ENCODE measurements at regions not wholly inside any gene's neighbourhood (a gene's known extent, or its start where the extent isn't known, plus 50 kb on each side); places are given as distances from the start of the nearest gene placed in this dataset.

DNA sequence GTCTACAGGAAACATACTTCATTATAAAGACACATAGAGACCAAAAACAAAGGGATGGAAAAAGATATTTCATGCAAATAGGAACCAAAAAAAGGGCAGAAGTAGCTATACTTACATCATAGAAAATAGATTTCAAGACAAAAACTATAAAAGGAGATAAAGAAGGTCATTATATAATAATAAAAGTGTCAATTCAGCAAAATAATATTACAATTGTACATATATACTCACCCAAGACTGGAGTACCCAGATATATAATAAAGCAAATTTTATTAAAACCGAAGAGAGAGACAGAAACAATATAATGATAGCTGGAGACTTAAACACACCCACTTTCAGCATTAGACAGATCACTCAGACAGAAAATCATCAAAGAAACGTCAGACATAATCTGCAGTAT is 546.3 kb downstream of the PRDM9 start:
- no peaks in the 10 kb centered on the region for H3K4me1 Mint-ChIP-seq
- ATAC-seq, result no peak
- no peak overlapping the region for H3K27ac Mint-ChIP-seq
- peaks cover 2 to 60% (median 19%) of the 10 kb centered on the region in 9 donors for H3K9me3 Mint-ChIP-seq
- no peaks in the 10 kb centered on the region for H3K27me3 Mint-ChIP-seq
- POLR2A ChIA-PET, result no interaction called here
- peaks cover 0 to 13% (median 0%) of the 10 kb centered on the region in 3 donors for H3K36me3 Mint-ChIP-seq
- H3K4me3 Mint-ChIP-seq, result no peak overlapping the region
- DNase-seq, result no peak

DNA sequence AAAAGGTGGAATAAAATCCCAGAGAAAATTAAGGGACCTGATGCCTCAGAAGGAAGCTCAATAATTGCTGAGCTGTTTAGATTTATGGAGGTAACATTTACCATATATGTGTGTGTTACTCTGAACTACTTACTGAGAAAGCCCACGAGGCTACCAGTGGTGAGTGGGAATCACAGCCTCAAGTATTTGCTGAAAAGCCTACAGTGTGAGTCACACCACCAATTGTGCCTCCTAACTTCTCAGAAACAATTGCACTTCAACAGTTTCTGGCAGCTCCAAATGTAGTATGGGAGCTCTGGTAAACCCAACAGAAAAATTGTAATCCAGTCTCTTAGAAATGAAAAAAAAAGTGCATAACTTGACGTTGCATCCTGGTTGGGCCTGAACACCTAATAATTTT is 551.6 kb downstream of the PRDM9 start:
- POLR2A ChIA-PET, result no interaction called here
- DNase-seq, result no peak
- ATAC-seq, result no peak
- Mint-ChIP-seq H3K4me1 (no peaks in the 10 kb centered on the region), H3K27ac (no peak overlapping the region), H3K4me3 (no peak overlapping the region), H3K27me3 (no peaks in the 10 kb centered on the region), H3K36me3 (no peaks in the 10 kb centered on the region), H3K9me3 (peaks cover 0 to 30% (median 10%) of the 10 kb centered on the region in 9 donors)

DNA sequence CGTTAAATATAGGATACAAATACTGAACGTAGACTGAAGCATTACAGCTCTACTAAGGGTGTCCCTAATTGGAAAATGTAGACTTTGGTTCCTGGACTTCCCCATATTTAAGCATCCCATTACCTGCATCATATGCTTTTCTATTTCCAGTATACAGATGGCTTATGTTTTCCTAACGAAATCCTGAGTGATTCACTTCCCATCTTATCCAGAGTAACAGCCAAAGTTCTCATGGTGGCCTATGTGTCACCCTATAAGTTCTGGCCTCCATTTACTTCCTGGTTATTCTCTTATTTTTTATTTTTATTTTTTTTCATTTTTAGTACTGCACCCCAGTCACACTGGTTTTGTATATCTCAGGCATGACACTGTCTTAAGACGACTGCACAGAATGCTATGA is 552.3 kb downstream of the PRDM9 start:
- POLR2A ChIA-PET, result no interaction called here
- Mint-ChIP-seq H3K27ac (no peak overlapping the region), H3K36me3 (no peaks in the 10 kb centered on the region), H3K27me3 (no peaks in the 10 kb centered on the region), H3K9me3 (peaks cover 2 to 28% (median 10%) of the 10 kb centered on the region in 9 donors), H3K4me1 (no peaks in the 10 kb centered on the region), H3K4me3 (no peak overlapping the region)
- DNase-seq (no peak), ATAC-seq (no peak)

DNA sequence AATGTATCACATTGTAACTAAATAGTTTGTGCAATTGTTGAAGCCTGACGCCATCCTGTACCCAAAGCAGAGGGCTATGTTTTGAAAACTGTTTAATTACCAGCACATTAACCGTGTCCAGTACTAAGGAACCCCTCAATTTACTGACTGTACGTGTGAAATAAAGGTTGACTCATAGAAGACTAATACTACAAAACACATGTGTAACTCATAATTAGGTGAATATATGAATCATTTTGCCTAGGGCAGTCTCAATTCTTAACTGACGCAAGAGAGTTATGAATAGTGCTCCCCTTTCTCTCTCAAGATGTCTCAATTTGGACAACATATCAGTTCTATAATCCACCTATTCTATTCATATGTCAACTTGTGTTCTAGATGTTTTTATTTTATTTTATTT is 558.4 kb downstream of the PRDM9 start:
- POLR2A ChIA-PET, result no interaction called here
- DNase-seq, result no peak
- H3K27me3 Mint-ChIP-seq, result no peaks in the 10 kb centered on the region
- no peaks in the 10 kb centered on the region for H3K36me3 Mint-ChIP-seq
- no peak overlapping the region for H3K4me3 Mint-ChIP-seq
- H3K9me3 Mint-ChIP-seq, result peaks cover 0 to 44% (median 11%) of the 10 kb centered on the region in 9 donors
- H3K4me1 Mint-ChIP-seq, result no peaks in the 10 kb centered on the region
- no peak overlapping the region for H3K27ac Mint-ChIP-seq
- no peak for ATAC-seq

DNA sequence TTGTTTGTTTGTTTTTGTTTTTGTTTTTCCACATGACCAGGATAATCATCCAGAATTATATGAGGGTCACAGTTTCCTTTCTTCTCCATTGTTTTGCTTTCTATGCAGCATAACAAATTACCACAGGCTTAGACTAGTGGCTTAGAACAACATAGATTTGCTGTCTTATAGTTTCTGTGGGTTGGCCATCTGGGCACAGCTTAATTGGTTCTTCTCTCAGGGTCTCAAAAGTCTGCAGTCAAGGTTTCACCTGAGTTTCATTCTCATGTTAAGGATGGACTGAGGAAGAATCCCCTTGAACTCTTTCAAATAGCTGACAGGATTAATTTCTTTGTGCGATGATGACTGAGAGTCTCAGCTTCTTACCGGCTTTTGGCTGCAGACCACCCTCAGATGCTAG is 559.8 kb downstream of the PRDM9 start:
- POLR2A ChIA-PET, result no interaction called here
- peaks cover 0 to 36% (median 11%) of the 10 kb centered on the region in 9 donors for H3K9me3 Mint-ChIP-seq
- DNase-seq (no peak), ATAC-seq (no peak)
- no peaks in the 10 kb centered on the region for H3K4me1 Mint-ChIP-seq
- H3K36me3 Mint-ChIP-seq, result no peaks in the 10 kb centered on the region
- H3K27me3 Mint-ChIP-seq, result no peaks in the 10 kb centered on the region
- no peak overlapping the region for H3K4me3 Mint-ChIP-seq
- no peak overlapping the region for H3K27ac Mint-ChIP-seq

DNA sequence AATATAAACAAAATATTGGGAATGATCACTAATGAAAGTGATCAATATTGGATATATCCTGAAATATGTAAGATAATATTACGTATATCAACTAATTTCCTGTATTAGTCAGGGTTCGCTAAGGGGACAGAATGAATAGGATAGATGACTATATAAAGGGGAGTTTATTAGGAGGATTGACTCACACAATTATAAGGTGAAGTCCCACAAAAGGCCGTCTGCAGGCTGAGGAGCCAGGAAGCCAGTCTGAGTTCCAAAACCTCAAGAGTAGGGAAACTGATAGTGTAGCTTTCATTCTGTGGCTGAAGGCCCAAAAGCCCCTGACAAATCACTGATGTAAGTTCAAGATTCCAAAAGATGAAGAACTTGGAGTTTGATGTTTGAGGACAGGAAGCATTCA is 561.1 kb downstream of the PRDM9 start:
- no peak overlapping the region for H3K4me3 Mint-ChIP-seq
- H3K27me3 Mint-ChIP-seq, result no peaks in the 10 kb centered on the region
- DNase-seq (no peak), ATAC-seq (no peak)
- POLR2A ChIA-PET, result no interaction called here
- no peak overlapping the region for H3K27ac Mint-ChIP-seq
- H3K4me1 Mint-ChIP-seq, result no peaks in the 10 kb centered on the region
- H3K9me3 Mint-ChIP-seq, result peaks cover 0 to 36% (median 11%) of the 10 kb centered on the region in 9 donors
- H3K36me3 Mint-ChIP-seq, result no peaks in the 10 kb centered on the region

DNA sequence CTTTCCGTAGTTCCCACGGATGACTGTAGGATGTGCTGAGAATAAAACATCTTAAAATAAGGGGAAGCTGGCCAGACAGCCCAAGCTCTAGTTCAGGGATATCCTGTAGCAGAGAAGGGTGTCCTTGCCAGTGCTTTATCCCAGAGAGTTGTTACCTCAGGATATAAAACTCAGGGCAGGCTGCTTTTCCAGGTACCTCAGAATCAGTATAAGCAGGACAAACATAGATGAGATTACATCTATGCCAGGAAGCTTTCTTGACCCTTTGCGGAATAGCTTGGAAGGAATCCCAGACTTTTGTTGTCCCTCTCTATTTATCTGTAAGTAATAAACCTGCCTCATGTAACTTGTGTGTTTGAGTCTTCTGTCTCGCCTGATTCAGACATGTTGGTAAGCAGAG is 565.7 kb downstream of the PRDM9 start:
- Mint-ChIP-seq H3K9me3 (peaks cover 0 to 22% (median 12%) of the 10 kb centered on the region in 9 donors), H3K4me1 (no peaks in the 10 kb centered on the region), H3K36me3 (no peaks in the 10 kb centered on the region)

DNA sequence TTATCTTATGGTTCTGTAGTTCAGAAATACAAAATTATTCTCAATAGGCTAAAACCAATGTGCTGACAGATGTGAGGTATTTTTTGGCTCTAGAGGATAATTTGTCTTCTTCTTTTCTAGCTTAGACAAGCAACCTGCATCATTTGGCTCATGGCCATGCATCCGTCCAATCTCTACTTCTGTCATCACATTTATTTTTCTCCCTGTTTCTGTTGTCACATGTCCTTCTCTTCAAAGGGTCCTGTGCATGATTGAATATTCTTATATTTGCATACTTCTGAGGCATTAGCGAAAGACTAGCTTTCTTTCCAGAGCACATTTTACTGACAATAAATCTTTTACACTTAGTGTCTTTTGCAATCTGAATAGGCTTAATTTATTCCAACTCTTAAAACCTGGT is 564.7 kb downstream of the CDH10 start:
- DNase-seq (no peak), ATAC-seq (no peak)
- Mint-ChIP-seq H3K4me3 (no peak overlapping the region), H3K4me1 (no peaks in the 10 kb centered on the region), H3K27me3 (no peaks in the 10 kb centered on the region), H3K27ac (no peak overlapping the region), H3K9me3 (peaks cover 0 to 30% (median 6%) of the 10 kb centered on the region in 9 donors), H3K36me3 (no peaks in the 10 kb centered on the region)
- POLR2A ChIA-PET, result no interaction called here

More for the DNA sequence above, 565.7 kb downstream of the PRDM9 start:
- POLR2A ChIA-PET, result no interaction called here
- no peak overlapping the region for H3K27ac Mint-ChIP-seq
- ATAC-seq (no peak), DNase-seq (no peak)
- H3K27me3 Mint-ChIP-seq, result no peaks in the 10 kb centered on the region
- H3K4me3 Mint-ChIP-seq, result no peak overlapping the region

DNA sequence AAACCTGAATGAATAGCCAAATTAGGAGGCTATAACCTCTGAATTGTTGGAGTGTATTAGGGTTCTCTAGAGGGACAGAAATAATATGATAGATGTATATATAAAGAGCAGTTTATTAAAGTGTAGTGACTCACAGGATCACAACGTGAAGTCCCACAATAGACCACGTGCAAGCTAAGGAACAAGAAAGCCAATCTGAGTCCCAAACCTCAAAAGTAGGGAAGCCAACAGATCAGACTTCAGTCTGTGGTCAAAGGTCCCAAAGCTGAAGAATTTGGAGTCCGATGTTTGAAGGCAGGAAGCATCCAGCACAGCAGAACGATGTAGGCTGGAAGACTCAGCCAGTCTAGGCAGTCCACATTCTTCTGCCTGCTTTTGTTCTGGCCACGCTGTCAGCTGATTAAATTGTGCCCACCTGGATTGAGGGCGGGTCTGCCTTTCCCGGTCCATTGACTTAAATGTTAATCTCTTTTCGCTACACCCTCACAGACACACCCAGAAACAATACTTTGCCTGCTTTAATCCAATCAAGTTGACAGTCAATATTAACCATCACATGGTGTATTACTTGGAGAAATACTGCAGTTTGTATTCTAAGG is 550.6 kb downstream of the CDH10 start:
- Mint-ChIP-seq H3K27ac (no peak overlapping the region), H3K4me3 (no peak overlapping the region), H3K9me3 (peaks cover 6 to 48% (median 19%) of the 10 kb centered on the region in 9 donors), H3K4me1 (no peaks in the 10 kb centered on the region), H3K27me3 (no peaks in the 10 kb centered on the region), H3K36me3 (peaks cover 0 to 4% (median 0%) of the 10 kb centered on the region in 3 donors)
- POLR2A ChIA-PET, result no interaction called here
- no peak for DNase-seq
- ATAC-seq, result no peak

DNA sequence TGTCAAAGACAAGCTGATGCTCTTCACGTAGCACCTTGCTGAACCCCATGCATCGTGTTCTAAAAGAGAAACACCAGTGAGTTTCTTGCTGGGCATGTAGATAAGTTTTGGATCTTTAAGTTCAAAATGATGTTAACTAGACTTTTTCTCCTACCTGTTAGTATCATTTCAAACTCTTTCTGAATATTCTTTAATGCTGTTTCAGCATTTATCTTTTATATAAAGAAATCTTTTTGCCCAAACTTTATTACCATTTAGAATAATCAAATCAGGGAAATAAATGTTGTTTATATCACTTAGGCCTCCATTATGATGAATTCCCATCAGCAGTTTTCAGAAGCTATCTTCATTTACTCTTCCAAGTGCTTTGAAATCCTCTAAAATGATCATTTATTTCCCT is 542.8 kb downstream of the CDH10 start:
- H3K4me3 Mint-ChIP-seq, result no peak overlapping the region
- DNase-seq (no peak), ATAC-seq (no peak)
- no peaks in the 10 kb centered on the region for H3K4me1 Mint-ChIP-seq
- H3K27ac Mint-ChIP-seq, result no peak overlapping the region
- no peaks in the 10 kb centered on the region for H3K27me3 Mint-ChIP-seq
- peaks cover 0 to 22% (median 8%) of the 10 kb centered on the region in 9 donors for H3K9me3 Mint-ChIP-seq
- POLR2A ChIA-PET, result no interaction called here
- no peaks in the 10 kb centered on the region for H3K36me3 Mint-ChIP-seq

DNA sequence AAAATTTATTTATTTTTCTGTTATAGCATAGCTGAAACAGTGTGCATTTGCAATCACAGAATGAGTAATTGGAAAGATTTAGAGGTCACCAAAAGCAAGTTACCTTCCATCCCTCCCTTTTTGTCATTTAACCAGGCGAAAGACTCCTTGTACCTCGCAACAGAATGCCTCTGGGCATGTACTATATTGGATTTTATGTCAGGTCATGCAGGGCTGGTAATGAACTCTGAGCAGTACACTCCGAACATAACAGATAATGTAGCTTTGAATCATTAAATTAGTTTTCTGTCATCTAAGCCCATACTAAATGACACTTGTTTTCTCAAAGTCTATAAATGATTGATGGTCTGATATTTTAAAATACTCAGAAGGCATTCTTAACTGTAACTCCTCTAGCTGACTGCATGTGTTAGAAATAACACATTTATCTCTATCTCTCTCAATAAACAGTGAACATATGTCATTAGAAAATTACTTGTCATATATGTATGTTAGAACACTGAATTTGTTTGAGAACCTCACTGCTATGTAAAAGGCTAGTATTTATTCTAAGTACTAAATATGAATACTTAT is 541.2 kb downstream of the CDH10 start:
- Mint-ChIP-seq H3K36me3 (no peaks in the 10 kb centered on the region), H3K4me1 (no peaks in the 10 kb centered on the region), H3K27ac (no peak overlapping the region), H3K27me3 (no peaks in the 10 kb centered on the region), H3K9me3 (peaks cover 0 to 21% (median 5%) of the 10 kb centered on the region in 9 donors), H3K4me3 (no peak overlapping the region)
- no peak for ATAC-seq
- POLR2A ChIA-PET, result no interaction called here
- no peak for DNase-seq

DNA sequence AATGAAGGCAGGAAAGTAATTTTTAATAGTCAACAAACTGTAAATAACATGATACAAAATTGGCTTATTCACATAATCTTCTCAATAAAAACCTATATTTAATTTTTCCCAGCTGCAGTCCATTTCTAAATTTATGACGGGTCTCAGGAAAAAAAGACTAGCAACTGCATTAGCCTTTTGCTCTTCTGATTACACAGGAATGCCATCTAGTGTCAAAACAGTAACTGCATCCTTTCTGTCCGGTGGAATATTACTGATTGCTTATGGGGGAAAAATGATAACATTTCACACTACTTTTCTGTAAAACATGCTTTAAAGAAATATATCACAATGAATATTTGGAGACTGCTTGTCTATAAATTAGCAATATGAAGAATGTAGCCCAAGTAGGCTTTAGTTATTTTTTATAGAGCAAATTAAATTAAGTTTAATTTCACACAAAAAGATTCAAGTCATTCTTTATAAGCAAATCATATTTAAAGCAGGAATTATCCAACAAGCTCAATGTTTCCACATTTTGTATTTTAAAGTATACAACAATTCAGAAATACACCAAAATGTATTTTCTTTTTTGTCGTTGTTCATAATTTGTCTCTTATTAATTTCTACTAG is 534.7 kb downstream of the CDH10 start:
- Mint-ChIP-seq H3K36me3 (no peaks in the 10 kb centered on the region), H3K27ac (no peak overlapping the region), H3K9me3 (peaks cover 3 to 16% (median 9%) of the 10 kb centered on the region in 9 donors), H3K4me1 (no peaks in the 10 kb centered on the region), H3K27me3 (no peaks in the 10 kb centered on the region), H3K4me3 (no peak overlapping the region)
- POLR2A ChIA-PET, result no interaction called here
- DNase-seq (no peak), ATAC-seq (no peak)

DNA sequence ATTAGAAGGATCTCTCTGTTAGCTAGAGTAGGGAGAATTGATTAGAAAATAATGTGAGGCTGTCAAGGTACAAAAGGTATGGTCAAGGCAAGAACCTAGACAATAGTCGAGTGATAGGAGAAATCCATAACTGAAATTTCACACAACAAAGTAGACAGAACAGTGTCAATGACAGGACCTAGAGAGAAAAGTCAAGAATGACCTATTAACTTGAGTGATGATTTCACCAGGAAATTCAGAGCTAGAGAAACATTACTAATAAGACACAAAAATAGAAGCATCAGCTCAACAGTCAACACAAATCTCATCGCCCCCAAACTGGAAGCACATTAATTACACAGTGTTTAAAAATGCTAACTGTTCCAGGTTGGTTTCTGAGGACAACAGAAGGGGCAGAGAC is 532.4 kb downstream of the CDH10 start:
- POLR2A ChIA-PET, result no interaction called here
- DNase-seq (no peak), ATAC-seq (no peak)
- Mint-ChIP-seq H3K27ac (no peak overlapping the region), H3K27me3 (no peaks in the 10 kb centered on the region), H3K9me3 (peaks cover 0 to 29% (median 13%) of the 10 kb centered on the region in 9 donors), H3K4me1 (no peaks in the 10 kb centered on the region), H3K36me3 (peaks cover 0 to 4% (median 0%) of the 10 kb centered on the region in 3 donors), H3K4me3 (no peak overlapping the region)

DNA sequence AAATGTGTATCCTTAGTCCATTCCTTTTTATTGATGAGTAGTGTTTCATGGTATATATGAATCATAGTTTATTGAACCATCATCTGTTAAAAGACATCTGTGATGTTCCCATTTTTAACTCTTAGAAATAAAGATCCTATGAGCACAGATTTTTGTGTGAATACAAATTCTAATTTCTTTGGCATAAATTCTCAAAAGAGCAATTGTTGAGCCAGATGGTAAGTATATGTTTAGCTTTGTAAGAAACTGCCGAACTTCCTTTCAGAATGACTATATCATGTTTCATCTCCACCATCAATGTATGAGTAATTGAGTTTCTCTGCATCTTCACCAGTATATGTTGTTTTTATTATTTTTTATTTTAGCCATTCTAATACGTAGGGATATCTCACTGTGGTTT is 526.4 kb downstream of the CDH10 start:
- Mint-ChIP-seq H3K4me1 (no peaks in the 10 kb centered on the region), H3K36me3 (peaks cover 0 to 15% (median 0%) of the 10 kb centered on the region in 3 donors), H3K27ac (no peak overlapping the region), H3K4me3 (no peak overlapping the region), H3K27me3 (no peaks in the 10 kb centered on the region), H3K9me3 (peaks cover 4 to 51% (median 24%) of the 10 kb centered on the region in 9 donors)
- ATAC-seq (no peak), DNase-seq (no peak)
- POLR2A ChIA-PET, result no interaction called here
